ENCODE measurements at regions not wholly inside any gene's neighbourhood (a gene's known extent, or its start where the extent isn't known, plus 50 kb on each side); places are given as distances from the start of the nearest gene placed in this dataset.

DNA sequence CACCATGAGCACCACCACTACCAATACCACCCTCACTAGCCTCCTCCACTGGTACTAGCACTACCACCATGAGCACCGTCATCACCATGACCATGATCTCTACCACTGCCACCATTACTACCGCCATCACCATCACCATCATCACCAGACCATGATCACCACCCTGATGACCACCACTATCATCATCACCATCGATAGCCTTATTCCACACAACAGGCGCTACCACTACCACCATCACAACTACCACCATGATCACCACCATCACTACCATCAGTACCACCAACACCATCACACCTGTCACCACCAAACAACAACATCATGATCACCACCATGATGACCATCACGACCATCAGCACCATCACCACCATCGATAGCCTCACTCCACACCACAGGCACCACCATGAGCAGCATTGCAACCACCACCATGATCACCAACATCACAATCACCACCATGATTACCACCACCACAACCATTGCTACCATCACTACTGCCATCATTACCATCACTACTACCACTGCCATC lies 56.6 kb upstream of the CASZ1 start:
- TF ChIP-seq, protein P1, sequence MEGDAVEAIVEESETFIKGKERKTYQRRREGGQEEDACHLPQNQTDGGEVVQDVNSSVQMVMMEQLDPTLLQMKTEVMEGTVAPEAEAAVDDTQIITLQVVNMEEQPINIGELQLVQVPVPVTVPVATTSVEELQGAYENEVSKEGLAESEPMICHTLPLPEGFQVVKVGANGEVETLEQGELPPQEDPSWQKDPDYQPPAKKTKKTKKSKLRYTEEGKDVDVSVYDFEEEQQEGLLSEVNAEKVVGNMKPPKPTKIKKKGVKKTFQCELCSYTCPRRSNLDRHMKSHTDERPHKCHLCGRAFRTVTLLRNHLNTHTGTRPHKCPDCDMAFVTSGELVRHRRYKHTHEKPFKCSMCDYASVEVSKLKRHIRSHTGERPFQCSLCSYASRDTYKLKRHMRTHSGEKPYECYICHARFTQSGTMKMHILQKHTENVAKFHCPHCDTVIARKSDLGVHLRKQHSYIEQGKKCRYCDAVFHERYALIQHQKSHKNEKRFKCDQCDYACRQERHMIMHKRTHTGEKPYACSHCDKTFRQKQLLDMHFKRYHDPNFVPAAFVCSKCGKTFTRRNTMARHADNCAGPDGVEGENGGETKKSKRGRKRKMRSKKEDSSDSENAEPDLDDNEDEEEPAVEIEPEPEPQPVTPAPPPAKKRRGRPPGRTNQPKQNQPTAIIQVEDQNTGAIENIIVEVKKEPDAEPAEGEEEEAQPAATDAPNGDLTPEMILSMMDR (IDR thresholded peaks at IDR 0.05 in 4 of 5, conservative IDR thresholded peaks at IDR 0.05 in 1 of 5), result no peak
- TF ChIP-seq POLR2A (IDR thresholded peaks at IDR 0.05), result no peak

Data from gastrocnemius medialis (tissue), 4 donors.